GM12875 (cell line): ENCODE measurements at regions not wholly inside any gene's neighbourhood (a gene's known extent, or its start where the extent isn't known, plus 50 kb on each side); places are given as distances from the start of the nearest gene placed in this dataset.

Source experiments
- H3K4me3 ChIP-seq: one replicate; pipeline ENCODE4 v1.5.1; 2011; ENCODE audit warnings: low read depth, low read length, control low read depth
- CTCF ChIP-seq: IDR thresholded peaks from 2 replicates; pipeline ENCODE4 v1.5.1; 2011; ENCODE audit warnings: low read depth, mild to moderate bottlenecking, control low read depth, inconsistent platforms, low read length, moderate library complexity, borderline replicate concordance; ENCODE audit not compliant: insufficient read depth

- TF ChIP-seq CTCF: no peak
- no peak overlapping the region for H3K4me3 ChIP-seq
Measured at GRCh38 chr10:1923998-1924397, 186.7 kb upstream of the ADARB2 start.

GRCh38 chr10:1923586-1923985 is 186.3 kb upstream of the ADARB2 start:
- H3K4me3 ChIP-seq: no peak overlapping the region

GRCh38 chr10:1920941-1921340 is 183.6 kb upstream of the ADARB2 start:
- no peak overlapping the region for H3K4me3 ChIP-seq
- TF ChIP-seq CTCF: no peak

More at GRCh38 chr10:1923586-1923985, 186.3 kb upstream of the ADARB2 start:
- TF ChIP-seq CTCF: no peak

GRCh38 chr10:1920127-1920526 is 182.8 kb upstream of the ADARB2 start:
- no peak overlapping the region for H3K4me3 ChIP-seq
- no peak for TF ChIP-seq CTCF

GRCh38 chr10:1911771-1912170 is 174.4 kb upstream of the ADARB2 start:
- no peak overlapping the region for H3K4me3 ChIP-seq
- TF ChIP-seq CTCF: no peak

GRCh38 chr10:1903982-1904381 is 166.7 kb upstream of the ADARB2 start:
- TF ChIP-seq CTCF: no peak
- no peak overlapping the region for H3K4me3 ChIP-seq

- TF ChIP-seq CTCF: no peak
Measured at GRCh38 chr10:1896153-1896552, 158.8 kb upstream of the ADARB2 start.

More at GRCh38 chr10:1896153-1896552, 158.8 kb upstream of the ADARB2 start:
- H3K4me3 ChIP-seq: no peak overlapping the region
